AG04450 (cell line): ENCODE measurements at regions not wholly inside any gene's neighbourhood (a gene's known extent, or its start where the extent isn't known, plus 50 kb on each side); places are given as distances from the start of the nearest gene placed in this dataset.

ENCODE experiments used
- CTCF ChIA-PET: fragments of 300-600, 350-600 bp; formaldehyde crosslinking; extraction: SDS; loops from one replicate; lab custom pipeline; 2022; ENCODE audit warnings: antibody characterized with exemption, inconsistent platforms; lab: Charles Lee
- POLR2A ChIA-PET: fragments of 350-600 bp; formaldehyde crosslinking; extraction: SDS; loops from one replicate; lab custom pipeline; 2021; ENCODE audit warnings: antibody characterized with exemption, inconsistent platforms; lab: Yijun Ruan, JAX
- DNase-seq: peaks from one replicate; pipeline ENCODE4 v3.0.0-alpha.2; 2011; ENCODE audit warnings: low read depth, low spot score
- H3K27ac ChIP-seq: one replicate; pipeline ENCODE4 v1.5.1; 2012; ENCODE audit warnings: low read depth, low read length, control low read depth
- H3K27me3 ChIP-seq: one replicate; pipeline ENCODE4 v1.6.0; 2012; ENCODE audit warnings: low read length; ENCODE audit not compliant: control insufficient read depth, insufficient read depth
- H3K4me3 ChIP-seq: 2 replicates; pipeline ENCODE4 v1.5.1; 2011; ENCODE audit warnings: mild to moderate bottlenecking, low read depth, low read length, control low read depth
- H3K9me3 ChIP-seq: 2 replicates; pipeline ENCODE4 v1.5.1; 2012; ENCODE audit warnings: low read length; ENCODE audit not compliant: control insufficient read depth, insufficient read depth
- CTCF ChIP-seq: IDR thresholded peaks from 2 replicates; pipeline ENCODE4 v1.5.1; 2011; ENCODE audit warnings: low read depth, low read length, control low read depth, inconsistent platforms

GRCh38 chr17:12429116-12429515 lies 236.6 kb upstream of the MYOCD start:
- Histone ChIP-seq H3K27me3 (no peaks in the 10 kb centered on the region), H3K9me3 (no peaks in the 10 kb centered on the region; the same call in 1 of the 2 replicates), H3K27ac (no peak overlapping the region), H3K4me3 (no peak overlapping the region)
- no peak for DNase-seq
- no peak for TF ChIP-seq CTCF
- ChIA-PET POLR2A (no interaction called here), CTCF (no interaction called here)

DNA sequence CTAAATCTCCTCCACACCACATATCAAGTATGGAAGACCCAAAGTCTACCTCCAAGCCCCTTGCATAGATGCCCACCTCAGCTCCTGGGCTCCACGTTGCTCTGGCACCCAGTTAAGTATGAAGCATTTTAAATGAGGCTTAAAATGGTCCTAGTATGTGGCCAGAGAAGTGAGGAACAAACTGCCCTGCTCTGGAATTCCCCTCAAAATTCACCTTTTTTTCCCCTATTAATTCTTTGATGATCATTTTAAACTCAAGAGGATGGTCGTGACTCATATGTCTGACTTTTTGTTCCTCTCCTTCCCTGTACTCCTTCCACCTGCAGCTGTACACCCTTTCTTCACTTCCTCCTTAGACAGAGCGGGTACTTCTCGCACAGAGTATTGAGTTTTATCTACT lies 234.5 kb upstream of the MYOCD start:
- ChIA-PET CTCF (interaction anchor here (1.2 kb wide), 1 partner anchor 115 kb away, joined by 4 read pairs; no protein-coding TSS in a partner anchor), POLR2A (no interaction called here)
- no peaks in the 10 kb centered on the region for H3K27me3 ChIP-seq
- DNase-seq = no peak
- no peak for TF ChIP-seq CTCF
- no peak overlapping the region for H3K4me3 ChIP-seq
- H3K27ac ChIP-seq = no peak overlapping the region
- H3K9me3 ChIP-seq = no peaks in the 10 kb centered on the region; the same call in 1 of the 2 replicates

- Histone ChIP-seq H3K4me3 (no peak overlapping the region), H3K9me3 (no peaks in the 10 kb centered on the region), H3K27me3 (no peaks in the 10 kb centered on the region), H3K27ac (no peak overlapping the region)
- no peak for TF ChIP-seq CTCF
- no peak for DNase-seq
- ChIA-PET POLR2A (no interaction called here), CTCF (no interaction called here)
Observed at GRCh38 chr17:12438212-12438611, 227.5 kb upstream of the MYOCD start.

- no peak overlapping the region for H3K27ac ChIP-seq
- H3K9me3 ChIP-seq = no peaks in the 10 kb centered on the region
- no peak for DNase-seq
- TF ChIP-seq CTCF = no peak
- H3K4me3 ChIP-seq = no peak overlapping the region
- ChIA-PET POLR2A (no interaction called here), CTCF (interaction anchor here (0.5 kb wide), 1 partner anchor 125 kb away, joined by 3 read pairs; no protein-coding TSS in a partner anchor)
- H3K27me3 ChIP-seq = no peaks in the 10 kb centered on the region
Observed at GRCh38 chr17:12438813-12439586, 226.7 kb upstream of the MYOCD start.

DNA sequence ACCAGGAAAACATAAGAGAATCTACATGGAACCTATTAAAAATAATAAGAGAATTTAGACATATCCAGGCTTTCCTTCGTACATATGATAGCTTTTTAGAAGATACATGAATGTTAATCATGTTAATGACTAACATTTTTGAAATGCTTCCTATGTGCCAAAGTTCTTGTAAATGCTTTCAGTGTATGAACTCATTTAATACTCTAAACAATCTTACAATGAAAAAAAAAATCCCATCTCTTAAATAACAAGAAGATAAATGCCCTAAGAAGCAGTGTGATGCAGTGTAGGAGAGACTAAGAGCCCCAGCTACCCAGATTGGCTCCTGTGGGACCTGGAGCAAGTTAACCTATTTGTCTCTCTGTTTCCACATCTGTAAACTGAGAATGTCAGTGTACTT lies 220.4 kb upstream of the MYOCD start:
- H3K4me3 ChIP-seq = no peak overlapping the region
- no peak overlapping the region for H3K27ac ChIP-seq
- ChIA-PET POLR2A (no interaction called here), CTCF (no interaction called here)
- TF ChIP-seq CTCF = no peak
- no peak for DNase-seq
- no peaks in the 10 kb centered on the region for H3K27me3 ChIP-seq
- H3K9me3 ChIP-seq = no peaks in the 10 kb centered on the region
